ENCODE measurements at regions not wholly inside any gene's neighbourhood (a gene's known extent, or its start where the extent isn't known, plus 50 kb on each side); places are given as distances from the start of the nearest gene placed in this dataset.

DNA sequence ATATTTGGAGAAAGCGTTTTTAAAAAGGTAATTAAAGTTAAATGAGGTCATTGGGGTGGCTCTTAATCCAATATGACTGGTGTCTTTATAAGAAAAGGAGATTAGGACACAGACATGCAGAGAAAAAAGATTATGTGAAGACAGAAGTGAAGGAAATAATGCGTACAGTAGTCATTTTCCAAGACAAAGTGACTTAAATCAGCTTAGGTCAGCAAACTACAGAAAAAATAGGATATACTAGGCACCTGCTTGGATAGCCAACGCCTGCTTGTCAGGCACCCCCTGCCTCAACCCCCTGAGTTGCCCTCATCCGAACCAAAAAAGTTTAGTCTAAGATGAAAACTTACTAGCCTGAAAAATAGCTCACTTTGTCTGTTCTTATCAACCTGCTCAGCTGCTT is 58.2 kb upstream of the SPAG17 start:
- H3K27ac ChIP-seq (ENCODE audit: low read length), result no peak overlapping the region
- DNase-seq, result no peak
- H3K27me3 Mint-ChIP-seq (ENCODE audit: low read depth in 2 of 2), result no peaks in the 10 kb centered on the region
- no peaks in the 10 kb centered on the region for H3K36me3 ChIP-seq (ENCODE audit: control insufficient read depth, insufficient read depth, low read length)
- H3K36me3 Mint-ChIP-seq, result no peaks in the 10 kb centered on the region
- ATAC-seq, result no peak
- H3K27me3 ChIP-seq (ENCODE audit: control insufficient read depth, insufficient read depth, low read length), result no peaks in the 10 kb centered on the region
- 85% methylated on average over 3 of the region's 4 CpGs for WGBS (ENCODE audit: insufficient coverage)
- peaks cover 9 to 15% of the 10 kb centered on the region in 2 donors for H3K9me3 Mint-ChIP-seq
- peaks cover 4% of the 10 kb centered on the region for H3K9me3 ChIP-seq (ENCODE audit: control insufficient read depth, insufficient read depth, low read length)
- no peaks in the 10 kb centered on the region for H3K4me1 Mint-ChIP-seq
- TF ChIP-seq CTCF (IDR thresholded peaks at IDR 0.05), result no peak
- no peak overlapping the region for H3K27ac Mint-ChIP-seq
- H3K4me3 ChIP-seq (ENCODE audit: low read length), result no peak overlapping the region
- H3K4me3 Mint-ChIP-seq, result no peak overlapping the region
- intact Hi-C loops (cut with micrococcal nuclease), result no loop called here
- H3K4me1 ChIP-seq (ENCODE audit: control insufficient read depth, insufficient read depth, low read length), result no peaks in the 10 kb centered on the region

All from natural killer cell (primary cell).